ENCODE measurements at regions not wholly inside any gene's neighbourhood (a gene's known extent, or its start where the extent isn't known, plus 50 kb on each side); places are given as distances from the start of the nearest gene placed in this dataset.

DNA sequence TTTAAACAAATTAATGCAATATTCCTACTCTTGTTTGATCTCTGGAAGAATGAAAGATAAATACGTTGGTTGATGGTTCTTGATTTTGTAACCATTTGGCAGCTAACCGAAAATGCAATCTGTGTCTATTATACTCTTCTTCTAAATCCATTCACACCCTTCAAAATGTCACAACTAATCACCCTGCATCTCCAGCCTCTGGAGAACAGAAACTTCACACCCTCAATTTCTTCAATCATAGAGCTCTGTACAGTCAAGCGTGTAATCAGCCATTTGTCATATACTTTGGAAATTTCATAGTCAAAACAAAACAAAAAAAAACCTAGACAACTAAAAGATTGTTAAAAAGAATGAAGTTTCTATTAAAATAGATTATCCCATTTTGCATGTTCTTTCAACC lies 1482.3 kb upstream of the LRRTM1 start:
- H3K4me2 ChIP-seq = no peak overlapping the region
- no peak overlapping the region for H2AFZ ChIP-seq
- no peaks in the 10 kb centered on the region for H4K20me1 ChIP-seq (ENCODE audit: insufficient read depth, poor library complexity, severe bottlenecking)
- no peaks in the 10 kb centered on the region for H3K27me3 ChIP-seq
- no peaks in the 10 kb centered on the region for H3K4me1 ChIP-seq (ENCODE audit: insufficient read depth)
- H3K79me2 ChIP-seq = no peaks in the 10 kb centered on the region
- no peak overlapping the region for H3K4me3 ChIP-seq
- WGBS (ENCODE audit: low lambda C conversion rate, missing lambda C conversion rate) = 86% methylated on average over 3 of the region's 3 CpGs
- TF ChIP-seq EZH2 (IDR thresholded peaks at IDR 0.05; ENCODE audit: borderline replicate concordance) (no peak), EZH2phosphoT487 (IDR thresholded peaks at IDR 0.05; ENCODE audit: low read depth, severe bottlenecking, unreplicated experiment) (no peak)
- TF ChIP-seq, protein P1, sequence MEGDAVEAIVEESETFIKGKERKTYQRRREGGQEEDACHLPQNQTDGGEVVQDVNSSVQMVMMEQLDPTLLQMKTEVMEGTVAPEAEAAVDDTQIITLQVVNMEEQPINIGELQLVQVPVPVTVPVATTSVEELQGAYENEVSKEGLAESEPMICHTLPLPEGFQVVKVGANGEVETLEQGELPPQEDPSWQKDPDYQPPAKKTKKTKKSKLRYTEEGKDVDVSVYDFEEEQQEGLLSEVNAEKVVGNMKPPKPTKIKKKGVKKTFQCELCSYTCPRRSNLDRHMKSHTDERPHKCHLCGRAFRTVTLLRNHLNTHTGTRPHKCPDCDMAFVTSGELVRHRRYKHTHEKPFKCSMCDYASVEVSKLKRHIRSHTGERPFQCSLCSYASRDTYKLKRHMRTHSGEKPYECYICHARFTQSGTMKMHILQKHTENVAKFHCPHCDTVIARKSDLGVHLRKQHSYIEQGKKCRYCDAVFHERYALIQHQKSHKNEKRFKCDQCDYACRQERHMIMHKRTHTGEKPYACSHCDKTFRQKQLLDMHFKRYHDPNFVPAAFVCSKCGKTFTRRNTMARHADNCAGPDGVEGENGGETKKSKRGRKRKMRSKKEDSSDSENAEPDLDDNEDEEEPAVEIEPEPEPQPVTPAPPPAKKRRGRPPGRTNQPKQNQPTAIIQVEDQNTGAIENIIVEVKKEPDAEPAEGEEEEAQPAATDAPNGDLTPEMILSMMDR (IDR thresholded peaks at IDR 0.05; ENCODE audit: poor library complexity) = no peak
- H3K9me2 ChIP-seq (replicated peaks; ENCODE audit: insufficient read depth) = no peaks in the 10 kb centered on the region
- no peak for DNase-seq (ENCODE audit: low spot score)
- no peak overlapping the region for H3K27ac ChIP-seq
- no peaks in the 10 kb centered on the region for H3K36me3 ChIP-seq (replicated peaks; ENCODE audit: insufficient read depth, low read depth)
- no peaks in the 10 kb centered on the region for H3K9me3 ChIP-seq (ENCODE audit: low read depth)

DNA sequence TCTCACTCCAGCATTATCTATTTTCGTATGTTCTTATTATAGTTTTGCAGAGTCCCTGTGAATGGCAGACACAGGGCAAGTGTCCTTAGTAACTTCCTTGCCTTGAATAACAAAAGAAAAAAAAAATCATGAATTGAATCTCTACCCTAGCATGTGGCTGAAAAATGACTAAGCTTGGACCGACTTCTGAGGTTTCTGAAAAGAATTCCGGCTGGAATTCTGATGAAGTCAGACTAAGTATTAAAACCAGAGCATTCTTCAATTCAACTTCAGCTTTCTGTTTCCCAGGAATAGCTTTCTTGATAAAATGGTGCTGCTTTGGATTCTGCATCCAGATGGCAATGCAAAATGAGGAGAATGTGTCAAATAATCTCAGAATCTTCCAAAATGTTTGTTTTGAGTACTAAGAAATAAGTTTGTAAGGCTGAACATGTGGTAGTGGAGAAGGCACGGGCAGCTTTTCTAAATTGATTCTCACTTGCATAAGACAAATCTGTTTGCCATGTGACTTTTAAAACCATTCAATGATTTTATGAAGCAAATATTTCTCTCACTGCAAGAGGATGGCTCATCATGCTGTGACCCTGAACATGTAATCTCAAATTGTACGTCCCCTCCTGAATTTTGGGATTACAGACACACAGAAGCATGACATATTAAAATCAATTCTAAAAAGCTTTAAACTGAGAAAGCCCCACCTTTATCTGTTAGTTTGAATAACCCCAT lies 1462.8 kb upstream of the LRRTM1 start:
- H3K27ac ChIP-seq = no peak overlapping the region
- H3K4me3 ChIP-seq = no peak overlapping the region
- no peaks in the 10 kb centered on the region for H3K9me3 ChIP-seq (ENCODE audit: low read depth)
- no peak for DNase-seq (ENCODE audit: low spot score)
- no peak for TF ChIP-seq EZH2phosphoT487 (IDR thresholded peaks at IDR 0.05; ENCODE audit: low read depth, severe bottlenecking, unreplicated experiment)
- TF ChIP-seq, protein P1 (IDR thresholded peaks at IDR 0.05; ENCODE audit: poor library complexity) = no peak
- no peak for TF ChIP-seq EZH2 (IDR thresholded peaks at IDR 0.05; ENCODE audit: borderline replicate concordance)
- WGBS (ENCODE audit: low lambda C conversion rate, missing lambda C conversion rate) = 83% methylated on average over 5 of the region's 5 CpGs
- no peaks in the 10 kb centered on the region for H3K36me3 ChIP-seq (replicated peaks; ENCODE audit: insufficient read depth, low read depth)
- no peak overlapping the region for H2AFZ ChIP-seq
- no peaks in the 10 kb centered on the region for H3K27me3 ChIP-seq
- no peaks in the 10 kb centered on the region for H3K79me2 ChIP-seq
- no peaks in the 10 kb centered on the region for H3K9me2 ChIP-seq (replicated peaks; ENCODE audit: insufficient read depth)
- H3K4me1 ChIP-seq (ENCODE audit: insufficient read depth) = no peaks in the 10 kb centered on the region
- no peaks in the 10 kb centered on the region for H4K20me1 ChIP-seq (ENCODE audit: insufficient read depth, poor library complexity, severe bottlenecking)
- H3K4me2 ChIP-seq = no peak overlapping the region

DNA sequence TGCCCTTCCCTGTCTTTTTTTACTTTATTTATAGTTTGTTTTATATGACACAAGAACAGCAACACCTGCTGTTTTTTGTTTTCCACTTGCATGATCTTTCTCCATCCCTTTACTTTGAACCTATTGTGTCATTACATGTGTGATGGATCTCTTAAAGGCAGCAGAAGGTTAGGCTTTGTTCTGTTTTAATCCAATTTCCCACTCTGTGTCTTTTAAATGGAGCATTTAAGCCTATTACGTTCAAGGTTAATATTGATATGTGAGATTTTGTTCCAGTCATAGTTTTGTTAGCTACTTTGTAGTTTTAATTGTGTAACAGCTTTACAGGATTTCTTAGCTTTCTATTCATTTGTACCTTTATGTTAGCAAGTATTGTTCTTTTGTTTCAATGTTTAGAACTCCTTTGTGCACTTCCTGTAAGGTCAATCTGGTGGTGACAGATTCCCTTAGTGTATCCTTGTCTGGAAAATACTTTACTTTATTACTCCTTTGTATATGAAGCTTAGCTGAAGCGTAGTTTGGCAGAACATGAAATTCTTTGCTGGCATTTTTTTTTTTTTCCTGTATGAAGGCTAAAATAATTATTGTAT lies 1443.0 kb upstream of the LRRTM1 start:
- Histone ChIP-seq H3K9me3 (ENCODE audit: low read depth) (no peaks in the 10 kb centered on the region), H3K4me3 (no peak overlapping the region), H3K4me1 (ENCODE audit: insufficient read depth) (no peaks in the 10 kb centered on the region), H3K27ac (no peak overlapping the region), H3K4me2 (no peak overlapping the region), H3K36me3 (replicated peaks; ENCODE audit: insufficient read depth, low read depth) (no peaks in the 10 kb centered on the region), H2AFZ (no peak overlapping the region), H3K79me2 (no peaks in the 10 kb centered on the region), H3K27me3 (no peaks in the 10 kb centered on the region), H3K9me2 (replicated peaks; ENCODE audit: insufficient read depth) (no peaks in the 10 kb centered on the region), H4K20me1 (ENCODE audit: insufficient read depth, poor library complexity, severe bottlenecking) (no peaks in the 10 kb centered on the region)
- WGBS (ENCODE audit: low lambda C conversion rate, missing lambda C conversion rate) = 77% methylated on average over 2 of the region's 2 CpGs
- TF ChIP-seq, protein P1 (IDR thresholded peaks at IDR 0.05; ENCODE audit: poor library complexity) = no peak
- no peak for TF ChIP-seq EZH2phosphoT487 (IDR thresholded peaks at IDR 0.05; ENCODE audit: low read depth, severe bottlenecking, unreplicated experiment)
- no peak for TF ChIP-seq EZH2 (IDR thresholded peaks at IDR 0.05; ENCODE audit: borderline replicate concordance)
- DNase-seq (ENCODE audit: low spot score) = no peak
